ENCODE measurements at regions not wholly inside any gene's neighbourhood (a gene's known extent, or its start where the extent isn't known, plus 50 kb on each side); places are given as distances from the start of the nearest gene placed in this dataset.

DNA sequence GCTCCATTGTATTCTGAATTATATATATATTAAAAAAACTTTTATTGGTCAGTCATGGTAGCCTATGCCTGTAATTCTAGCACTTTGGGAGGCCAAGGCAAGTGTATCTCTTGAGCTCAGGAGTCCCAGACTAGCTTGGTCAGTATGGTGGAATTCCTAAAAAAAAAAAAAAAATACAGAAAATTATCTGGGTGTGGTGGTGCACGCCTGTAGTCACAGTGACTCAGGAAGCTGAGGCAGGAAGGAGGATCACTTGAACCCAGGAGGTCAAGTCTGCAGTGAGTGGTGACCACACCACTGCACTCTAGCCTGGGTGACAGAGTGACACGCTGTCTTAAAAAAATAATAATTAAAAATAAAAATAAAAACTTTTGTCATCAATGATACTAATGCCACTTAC lies 133.2 kb downstream of the FAT3 start:
- TF ChIP-seq, protein P1, sequence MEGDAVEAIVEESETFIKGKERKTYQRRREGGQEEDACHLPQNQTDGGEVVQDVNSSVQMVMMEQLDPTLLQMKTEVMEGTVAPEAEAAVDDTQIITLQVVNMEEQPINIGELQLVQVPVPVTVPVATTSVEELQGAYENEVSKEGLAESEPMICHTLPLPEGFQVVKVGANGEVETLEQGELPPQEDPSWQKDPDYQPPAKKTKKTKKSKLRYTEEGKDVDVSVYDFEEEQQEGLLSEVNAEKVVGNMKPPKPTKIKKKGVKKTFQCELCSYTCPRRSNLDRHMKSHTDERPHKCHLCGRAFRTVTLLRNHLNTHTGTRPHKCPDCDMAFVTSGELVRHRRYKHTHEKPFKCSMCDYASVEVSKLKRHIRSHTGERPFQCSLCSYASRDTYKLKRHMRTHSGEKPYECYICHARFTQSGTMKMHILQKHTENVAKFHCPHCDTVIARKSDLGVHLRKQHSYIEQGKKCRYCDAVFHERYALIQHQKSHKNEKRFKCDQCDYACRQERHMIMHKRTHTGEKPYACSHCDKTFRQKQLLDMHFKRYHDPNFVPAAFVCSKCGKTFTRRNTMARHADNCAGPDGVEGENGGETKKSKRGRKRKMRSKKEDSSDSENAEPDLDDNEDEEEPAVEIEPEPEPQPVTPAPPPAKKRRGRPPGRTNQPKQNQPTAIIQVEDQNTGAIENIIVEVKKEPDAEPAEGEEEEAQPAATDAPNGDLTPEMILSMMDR (IDR thresholded peaks at IDR 0.05; ENCODE audit: insufficient read depth, low read length, poor library complexity, severe bottlenecking) = no peak
- no peak for TF ChIP-seq EZH2phosphoT487 (conservative IDR thresholded peaks at IDR 0.05; ENCODE audit: low read length)

DNA sequence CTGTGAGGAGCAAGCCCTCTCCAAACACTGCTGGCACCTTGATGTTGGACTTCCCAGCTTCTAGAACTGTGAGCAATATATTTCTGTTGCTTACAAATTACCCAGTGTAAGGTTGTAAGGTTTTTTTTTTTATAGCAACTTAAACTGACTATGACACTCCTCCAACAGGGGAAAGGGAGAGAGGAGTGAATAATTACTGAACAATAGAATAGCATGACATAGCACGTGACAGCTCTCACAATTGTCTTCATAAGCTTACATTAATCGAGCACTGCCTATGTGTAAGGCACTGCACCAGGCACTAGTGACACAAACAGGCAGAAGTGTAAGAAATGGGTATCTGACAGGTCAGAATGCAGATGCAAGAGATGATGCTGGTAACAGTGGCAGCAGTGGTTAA lies 136.9 kb downstream of the FAT3 start:
- H2AFZ ChIP-seq (ENCODE audit: low read depth, low read length, severe bottlenecking) = no peak overlapping the region
- H3K4me3 ChIP-seq (ENCODE audit: insufficient read depth, low read length, poor library complexity, severe bottlenecking) = no peak overlapping the region
- no peaks in the 10 kb centered on the region for H3F3A ChIP-seq (ENCODE audit: insufficient read depth)
- no peaks in the 10 kb centered on the region for H3K9me3 ChIP-seq (ENCODE audit: insufficient read depth, low read length)
- H3K9ac ChIP-seq (ENCODE audit: low read length) = no peak overlapping the region
- no peaks in the 10 kb centered on the region for H3K36me3 ChIP-seq (ENCODE audit: low read length)
- H4K20me1 ChIP-seq (ENCODE audit: low read depth, low read length) = no peaks in the 10 kb centered on the region
- no peaks in the 10 kb centered on the region for H3K79me2 ChIP-seq (ENCODE audit: insufficient read depth, low read length)
- no peak overlapping the region for H3K4me2 ChIP-seq (ENCODE audit: low read depth, low read length, poor library complexity, severe bottlenecking)
- H3K9me2 ChIP-seq (replicated peaks; ENCODE audit: insufficient read depth, low read length) = no peaks in the 10 kb centered on the region
- H3K27ac ChIP-seq (ENCODE audit: low read depth, low read length) = no peak overlapping the region
- no peaks in the 10 kb centered on the region for H3K27me3 ChIP-seq (ENCODE audit: low read length)
- TF ChIP-seq, protein P1 (IDR thresholded peaks at IDR 0.05; ENCODE audit: insufficient read depth, low read length, poor library complexity, severe bottlenecking) = no peak
- no peak for TF ChIP-seq EZH2phosphoT487 (conservative IDR thresholded peaks at IDR 0.05; ENCODE audit: low read length)

More for the DNA sequence above, 133.2 kb downstream of the FAT3 start:
- H3K79me2 ChIP-seq (ENCODE audit: insufficient read depth, low read length) = no peaks in the 10 kb centered on the region
- no peak overlapping the region for H2AFZ ChIP-seq (ENCODE audit: low read depth, low read length, severe bottlenecking)
- no peaks in the 10 kb centered on the region for H3K9me3 ChIP-seq (ENCODE audit: insufficient read depth, low read length)
- no peak overlapping the region for H3K4me3 ChIP-seq (ENCODE audit: insufficient read depth, low read length, poor library complexity, severe bottlenecking)
- H3K9ac ChIP-seq (ENCODE audit: low read length) = no peak overlapping the region
- H3K9me2 ChIP-seq (replicated peaks; ENCODE audit: insufficient read depth, low read length) = no peaks in the 10 kb centered on the region
- no peaks in the 10 kb centered on the region for H3F3A ChIP-seq (ENCODE audit: insufficient read depth)
- H3K36me3 ChIP-seq (ENCODE audit: low read length) = no peaks in the 10 kb centered on the region
- H4K20me1 ChIP-seq (ENCODE audit: low read depth, low read length) = no peaks in the 10 kb centered on the region
- H3K4me2 ChIP-seq (ENCODE audit: low read depth, low read length, poor library complexity, severe bottlenecking) = no peak overlapping the region
- no peaks in the 10 kb centered on the region for H3K27me3 ChIP-seq (ENCODE audit: low read length)
- no peak overlapping the region for H3K27ac ChIP-seq (ENCODE audit: low read depth, low read length)

DNA sequence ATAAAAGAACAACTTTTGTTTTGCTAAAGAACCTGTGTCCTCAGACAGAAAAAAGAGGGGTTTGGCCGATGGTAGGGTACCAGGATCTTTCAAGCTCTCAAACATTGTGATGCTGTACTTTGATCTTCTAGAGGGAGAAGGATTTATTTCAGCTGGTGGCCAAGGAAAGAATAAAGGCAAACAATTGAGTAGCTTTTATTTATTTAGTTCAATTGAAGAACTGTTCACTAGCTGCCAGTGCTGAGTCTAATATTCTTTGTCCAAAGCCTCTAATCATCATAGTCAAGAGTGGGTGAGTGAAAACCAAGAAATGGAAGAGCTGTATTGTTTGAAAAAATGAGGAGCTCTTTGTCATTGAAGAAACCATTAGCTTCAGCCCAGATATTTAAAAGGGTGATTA lies 138.4 kb downstream of the FAT3 start:
- Histone ChIP-seq H3K4me2 (ENCODE audit: low read depth, low read length, poor library complexity, severe bottlenecking) (no peak overlapping the region), H3K27ac (ENCODE audit: low read depth, low read length) (no peak overlapping the region), H3K9me2 (replicated peaks; ENCODE audit: insufficient read depth, low read length) (no peaks in the 10 kb centered on the region), H2AFZ (ENCODE audit: low read depth, low read length, severe bottlenecking) (no peak overlapping the region), H4K20me1 (ENCODE audit: low read depth, low read length) (no peaks in the 10 kb centered on the region), H3K9me3 (ENCODE audit: insufficient read depth, low read length) (no peaks in the 10 kb centered on the region), H3K9ac (ENCODE audit: low read length) (no peak overlapping the region), H3F3A (ENCODE audit: insufficient read depth) (no peaks in the 10 kb centered on the region), H3K79me2 (ENCODE audit: insufficient read depth, low read length) (no peaks in the 10 kb centered on the region), H3K36me3 (ENCODE audit: low read length) (no peaks in the 10 kb centered on the region), H3K4me3 (ENCODE audit: insufficient read depth, low read length, poor library complexity, severe bottlenecking) (no peak overlapping the region), H3K27me3 (ENCODE audit: low read length) (no peaks in the 10 kb centered on the region)
- TF ChIP-seq EZH2phosphoT487 (conservative IDR thresholded peaks at IDR 0.05; ENCODE audit: low read length) = no peak
- TF ChIP-seq, protein P1 (IDR thresholded peaks at IDR 0.05; ENCODE audit: insufficient read depth, low read length, poor library complexity, severe bottlenecking) = no peak

All from SU-DHL-6 (cell line).